ENCODE measurements at regions not wholly inside any gene's neighbourhood (a gene's known extent, or its start where the extent isn't known, plus 50 kb on each side); places are given as distances from the start of the nearest gene placed in this dataset.
"Not testable (repeated sequence)": the region's sequence is repeated elsewhere in the genome, so short reads cannot be mapped to it uniquely, and the experiment has no call there.

DNA sequence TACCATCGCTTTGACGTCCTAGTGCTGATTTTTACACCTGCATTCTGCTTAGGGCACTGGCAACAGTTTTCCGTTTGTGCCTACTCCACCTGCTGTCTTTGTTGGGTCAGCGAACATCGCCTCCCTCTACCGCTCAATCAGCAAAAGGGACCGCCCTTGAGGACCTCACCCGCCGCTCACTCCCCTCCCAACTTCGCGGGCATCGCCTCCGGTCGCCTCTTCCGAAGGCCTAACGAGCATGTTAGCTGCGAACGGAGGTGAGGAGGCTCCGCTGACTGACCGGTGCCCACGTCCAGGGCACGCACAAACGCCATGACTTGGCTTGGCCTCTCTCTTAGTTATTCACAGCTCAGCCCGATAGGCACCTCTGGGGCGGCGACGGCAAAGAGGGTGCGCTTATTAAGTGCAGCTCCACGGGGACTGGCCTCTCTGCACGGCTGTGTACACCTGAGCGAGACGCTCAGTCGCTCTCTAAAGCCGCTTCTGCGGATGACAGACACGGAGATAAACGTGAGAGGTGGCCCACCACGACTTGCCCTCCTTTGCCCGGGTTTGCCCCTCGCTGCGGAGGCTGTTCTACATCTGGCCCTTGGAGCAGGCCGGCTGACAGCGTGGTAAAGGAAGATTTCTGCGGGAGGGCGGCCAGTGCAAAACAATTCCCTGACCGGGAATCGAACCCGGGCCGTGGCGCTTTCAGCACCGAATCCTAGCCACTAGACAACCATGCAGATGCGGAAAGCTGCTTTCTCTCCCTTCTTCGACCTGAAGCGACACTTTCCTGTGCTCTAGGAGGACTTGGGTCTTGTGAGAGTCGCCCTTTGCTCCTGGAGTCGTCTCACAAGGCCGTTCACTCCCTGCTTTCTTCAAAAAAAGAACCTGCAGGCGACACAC lies 81.6 kb upstream of the FCGR1A start:
- DNase-seq: not testable (repeated sequence)

DNA sequence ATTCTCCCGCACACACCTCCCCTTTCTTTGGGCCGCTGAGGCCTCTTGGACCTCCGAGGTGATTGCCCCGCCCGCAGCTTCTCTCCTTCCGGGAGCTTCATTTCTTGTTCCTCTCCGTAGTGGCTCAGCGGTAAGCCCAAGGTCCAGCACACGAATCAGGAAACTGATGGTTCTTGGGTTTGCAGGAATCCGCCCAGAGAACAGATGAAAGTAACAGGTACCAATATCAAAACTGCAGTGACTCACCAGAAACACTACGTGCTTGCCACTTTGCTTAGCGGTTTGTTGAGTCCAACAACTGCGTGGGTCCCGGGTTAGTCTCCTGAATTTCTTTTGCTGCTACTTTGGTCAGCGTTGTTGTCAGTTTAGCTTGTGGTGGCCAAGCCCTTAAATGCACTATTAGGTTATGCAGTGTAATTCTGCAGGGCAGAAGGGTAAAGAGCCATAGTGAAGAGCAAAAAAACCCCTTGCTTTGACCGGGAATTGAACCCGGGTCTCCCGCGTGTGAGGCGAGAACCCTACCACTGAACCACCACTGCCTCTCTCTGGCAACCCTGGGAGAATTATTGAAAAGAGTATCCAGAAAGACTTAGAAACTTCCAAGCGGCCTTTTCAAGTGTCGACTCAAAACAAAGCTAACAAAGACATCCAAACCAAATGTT lies 74.2 kb upstream of the FCGR1A start:
- peak; percentile 72 for DNase-seq

DNA sequence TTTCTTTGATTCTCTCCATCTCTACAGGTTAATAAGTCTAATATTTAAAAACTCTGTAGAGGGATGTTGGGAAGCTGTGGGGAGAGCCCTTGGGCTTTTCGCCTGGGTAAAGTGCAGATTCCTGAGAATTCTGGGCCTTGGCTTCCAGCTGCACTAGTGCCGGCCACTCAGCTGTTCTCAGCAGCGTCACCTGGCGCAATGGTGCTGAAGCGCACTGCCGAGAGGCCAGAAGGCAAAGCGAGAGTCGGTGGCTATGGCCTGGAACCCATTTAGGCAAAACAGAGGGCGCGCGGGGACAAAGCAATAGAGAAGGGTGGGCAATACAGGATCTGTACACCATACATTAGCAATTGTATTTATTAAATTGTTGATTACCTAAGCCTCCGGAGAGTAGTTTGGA lies 70.8 kb upstream of the FCGR1A start:
- DNase-seq: not testable (repeated sequence)

DNA sequence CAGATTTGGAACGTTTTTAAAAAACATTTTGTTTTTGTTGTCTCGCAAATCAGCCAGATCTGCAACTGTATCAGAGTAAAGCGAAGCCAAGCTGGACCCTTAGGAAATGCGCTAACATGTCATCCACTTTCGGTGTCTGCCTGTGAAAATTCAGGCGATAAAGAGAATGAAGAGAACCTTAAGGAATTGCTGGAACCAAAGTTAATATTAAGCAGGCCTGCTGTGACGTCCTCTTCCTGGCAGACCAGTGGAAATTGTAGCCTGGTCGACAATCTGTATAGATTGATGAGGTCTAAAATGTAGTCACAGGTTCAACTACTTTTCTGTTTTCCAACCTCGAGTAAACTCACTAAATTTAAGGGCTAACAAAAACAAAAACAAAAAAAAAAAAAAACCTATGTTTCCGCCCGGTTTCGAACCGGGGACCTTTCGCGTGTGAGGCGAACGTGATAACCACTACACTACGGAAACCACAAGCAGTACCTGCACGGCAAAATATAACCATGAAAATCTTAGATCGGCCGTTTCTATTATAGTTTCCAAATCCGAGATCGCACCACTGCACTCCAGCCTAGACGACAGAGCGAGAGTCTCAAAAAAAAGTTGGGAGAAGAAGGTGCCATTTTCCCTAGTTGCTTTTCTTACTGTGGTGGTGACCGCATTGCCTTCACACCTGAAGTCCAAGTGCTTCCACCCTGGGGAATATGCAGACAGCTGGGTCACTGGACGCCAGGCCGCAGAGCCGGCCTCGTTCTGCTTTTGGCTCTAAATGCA lies 70.2 kb upstream of the FCGR1A start:
- peak; percentile 20 for DNase-seq

DNA sequence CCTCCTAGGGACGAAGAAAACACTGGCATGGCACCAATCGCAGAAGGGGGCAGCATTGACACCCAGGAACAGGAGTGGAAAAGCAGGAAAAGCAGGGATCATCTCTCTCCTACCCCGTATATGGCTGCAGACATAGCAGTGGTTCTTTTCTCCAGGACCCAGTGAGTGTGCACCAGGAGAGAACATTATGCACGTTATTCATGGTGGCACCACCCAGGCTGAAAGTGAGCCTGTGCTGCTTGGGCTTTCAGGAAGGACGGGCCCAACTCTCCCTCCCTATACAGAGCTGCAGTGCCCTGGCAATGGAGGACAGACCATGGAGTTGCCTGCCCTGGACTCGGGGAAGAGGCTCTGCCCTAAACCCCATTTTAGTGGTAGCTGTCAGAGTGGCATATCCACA lies 69.0 kb upstream of the FCGR1A start:
- DNase-seq: not testable (repeated sequence)

DNA sequence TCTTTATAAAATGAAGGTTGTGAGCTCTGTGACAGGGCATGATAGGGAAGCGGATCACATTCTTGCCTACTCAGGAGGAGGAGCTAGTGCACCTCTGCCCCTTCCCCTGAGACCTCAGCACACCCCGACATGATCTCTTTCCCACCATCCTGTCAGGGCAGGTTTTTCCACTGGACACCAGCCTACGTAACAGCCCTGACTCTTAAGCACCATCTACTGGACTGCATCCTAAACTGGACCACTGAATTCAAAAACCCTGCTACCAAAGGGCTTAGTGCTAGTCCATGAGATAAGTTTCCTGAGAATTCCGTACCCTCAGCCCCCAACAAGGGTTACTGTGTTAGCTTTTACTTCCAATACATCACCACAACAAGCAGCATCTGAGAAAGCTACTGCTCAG lies 68.5 kb upstream of the FCGR1A start:
- DNase-seq: not testable (repeated sequence)

DNA sequence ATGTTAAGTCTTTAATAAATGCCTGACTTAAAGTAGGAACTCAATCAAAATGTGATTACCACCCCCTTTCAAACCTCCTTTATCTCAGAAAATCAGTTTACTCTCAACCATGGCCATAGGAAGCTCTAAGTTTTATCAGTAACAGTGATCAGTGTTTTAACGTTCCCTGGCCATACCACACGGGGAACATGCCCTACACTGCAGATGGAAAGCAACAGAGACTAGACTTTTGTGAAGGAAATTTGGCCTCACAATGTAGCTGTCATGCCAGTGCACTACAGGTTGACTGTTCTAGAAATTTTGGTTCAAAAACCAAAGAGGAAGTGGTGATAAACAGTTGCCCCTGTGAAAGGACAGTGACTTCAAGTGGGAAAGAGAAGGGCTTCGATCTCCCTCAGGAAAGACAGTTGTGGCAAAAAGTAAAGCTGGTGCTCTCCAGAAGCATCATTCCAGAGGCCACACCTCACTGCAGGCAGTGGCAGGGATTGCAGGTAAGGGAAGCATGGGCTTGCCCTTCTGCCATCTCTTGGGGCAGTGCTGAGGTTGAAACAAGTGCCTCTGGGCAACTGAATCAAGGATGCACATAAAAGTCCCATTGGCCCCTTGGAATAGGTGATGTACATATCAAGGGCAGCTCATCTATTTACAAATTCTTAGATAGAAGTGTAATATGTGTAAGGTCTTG lies 57.7 kb upstream of the FCGR1A start:
- DNase-seq: not testable (repeated sequence)

DNA sequence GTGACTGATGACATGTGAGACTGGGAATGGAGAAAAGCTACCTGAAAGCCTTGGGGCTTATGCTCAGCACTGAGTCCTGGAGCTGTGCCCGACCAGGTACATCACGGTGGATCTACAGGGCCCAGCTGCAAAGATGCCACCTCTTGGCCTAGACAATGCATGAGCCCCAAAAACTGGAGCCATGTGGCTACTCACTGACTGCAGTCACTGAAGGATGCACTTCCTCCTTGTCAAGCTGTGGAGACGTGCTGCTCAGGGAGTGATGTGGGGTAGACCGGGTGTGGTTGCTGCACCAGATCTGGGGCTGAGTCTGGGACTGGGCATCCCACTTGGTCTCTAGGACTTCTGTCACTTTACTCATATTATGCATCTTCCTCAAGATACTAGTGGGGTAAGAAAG lies 55.8 kb upstream of the FCGR1A start:
- not testable (repeated sequence) for DNase-seq

DNA sequence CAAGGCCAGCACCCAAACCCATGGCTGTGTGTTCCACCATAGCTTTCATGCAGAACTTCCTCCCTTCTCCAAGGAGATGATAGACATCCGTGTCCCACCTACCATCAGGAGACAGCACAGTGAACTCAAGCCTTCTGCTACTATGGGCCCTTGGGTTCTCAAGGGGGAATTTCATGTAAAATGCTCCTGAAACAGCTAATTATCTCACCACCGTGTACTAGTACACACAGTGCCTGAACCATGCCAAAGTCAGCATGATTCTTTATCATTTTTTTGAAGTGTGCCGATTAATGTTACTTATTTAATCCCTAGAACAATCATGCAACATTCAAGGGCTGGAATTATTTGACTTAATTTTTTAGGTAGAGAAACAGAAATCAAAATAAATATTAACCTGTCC lies 53.9 kb upstream of the FCGR1A start:
- DNase-seq: not testable (repeated sequence)

Measured in CD4-positive, alpha-beta T cell treated with Interleukin-4 for 4 hours (primary cell).